ENCODE measurements at regions not wholly inside any gene's neighbourhood (a gene's known extent, or its start where the extent isn't known, plus 50 kb on each side); places are given as distances from the start of the nearest gene placed in this dataset.
"Not testable (repeated sequence)": the region's sequence is repeated elsewhere in the genome, so short reads cannot be mapped to it uniquely, and the experiment has no call there.

DNA sequence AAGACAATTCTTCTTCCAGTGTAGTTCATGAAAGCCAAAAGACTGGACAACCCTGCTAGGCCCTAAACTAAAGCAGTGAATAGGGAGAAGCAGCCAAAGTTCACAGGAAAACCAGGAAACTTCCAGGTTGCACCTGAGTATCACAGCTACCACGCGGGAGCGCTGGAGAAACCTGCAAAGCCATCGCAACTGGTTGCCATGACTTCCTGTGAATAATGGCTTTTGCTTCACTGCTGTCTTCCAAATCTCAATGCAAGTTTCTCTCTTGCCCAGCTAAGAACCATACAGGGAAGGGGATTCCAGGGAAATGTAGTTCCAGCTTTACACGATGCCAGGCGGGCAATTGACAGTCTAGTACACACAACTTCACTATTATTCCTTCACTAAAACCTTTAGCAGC lies 114.1 kb downstream of the GXYLT1 start:
- H3K4me3 ChIP-seq (ENCODE audit: low read depth in 1 of 2, low read length in 1 of 2) = no peak overlapping the region
- TF ChIP-seq, protein P1, sequence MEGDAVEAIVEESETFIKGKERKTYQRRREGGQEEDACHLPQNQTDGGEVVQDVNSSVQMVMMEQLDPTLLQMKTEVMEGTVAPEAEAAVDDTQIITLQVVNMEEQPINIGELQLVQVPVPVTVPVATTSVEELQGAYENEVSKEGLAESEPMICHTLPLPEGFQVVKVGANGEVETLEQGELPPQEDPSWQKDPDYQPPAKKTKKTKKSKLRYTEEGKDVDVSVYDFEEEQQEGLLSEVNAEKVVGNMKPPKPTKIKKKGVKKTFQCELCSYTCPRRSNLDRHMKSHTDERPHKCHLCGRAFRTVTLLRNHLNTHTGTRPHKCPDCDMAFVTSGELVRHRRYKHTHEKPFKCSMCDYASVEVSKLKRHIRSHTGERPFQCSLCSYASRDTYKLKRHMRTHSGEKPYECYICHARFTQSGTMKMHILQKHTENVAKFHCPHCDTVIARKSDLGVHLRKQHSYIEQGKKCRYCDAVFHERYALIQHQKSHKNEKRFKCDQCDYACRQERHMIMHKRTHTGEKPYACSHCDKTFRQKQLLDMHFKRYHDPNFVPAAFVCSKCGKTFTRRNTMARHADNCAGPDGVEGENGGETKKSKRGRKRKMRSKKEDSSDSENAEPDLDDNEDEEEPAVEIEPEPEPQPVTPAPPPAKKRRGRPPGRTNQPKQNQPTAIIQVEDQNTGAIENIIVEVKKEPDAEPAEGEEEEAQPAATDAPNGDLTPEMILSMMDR (IDR thresholded peaks at IDR 0.05) = no peak
- H3K9me3 ChIP-seq = no peaks in the 10 kb centered on the region
- H3K4me1 ChIP-seq (ENCODE audit: control insufficient read depth in 1 of 2, insufficient read depth in 1 of 2, low read depth in 1 of 2, low read length in 1 of 2) = no peaks in the 10 kb centered on the region
- H3K36me3 ChIP-seq = no peaks in the 10 kb centered on the region
- no peaks in the 10 kb centered on the region for H3K27me3 ChIP-seq
- no peak overlapping the region for H3K27ac ChIP-seq

DNA sequence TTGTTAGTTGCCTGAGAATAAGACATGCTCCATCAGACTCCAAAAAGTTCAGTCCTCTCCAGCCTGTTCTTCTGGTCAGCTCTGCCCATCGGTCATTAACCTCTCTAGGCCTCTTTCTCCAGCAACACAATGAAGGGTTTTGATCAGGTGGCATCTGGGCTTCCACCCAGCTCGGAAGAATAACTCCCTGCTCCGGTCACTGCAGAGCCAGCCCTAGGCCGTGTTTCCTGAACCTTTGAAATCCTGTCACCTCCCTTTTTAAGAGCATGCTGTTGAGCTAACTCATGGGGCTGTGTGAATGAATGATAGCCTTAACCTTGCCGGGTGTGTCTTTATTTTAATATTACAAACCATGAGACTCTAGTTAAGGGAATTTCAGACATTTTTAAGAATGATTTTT lies 117.1 kb downstream of the GXYLT1 start:
- H3K4me3 ChIP-seq (ENCODE audit: low read depth in 1 of 2, low read length in 1 of 2) = no peak overlapping the region
- H3K27ac ChIP-seq = no peak overlapping the region
- TF ChIP-seq, protein P1 (IDR thresholded peaks at IDR 0.05) = no peak
- H3K9me3 ChIP-seq = no peaks in the 10 kb centered on the region
- H3K4me1 ChIP-seq (ENCODE audit: control insufficient read depth in 1 of 2, insufficient read depth in 1 of 2, low read depth in 1 of 2, low read length in 1 of 2) = peaks cover 5 to 8% of the 10 kb centered on the region in 2 experiments
- H3K36me3 ChIP-seq = no peaks in the 10 kb centered on the region
- H3K27me3 ChIP-seq = no peaks in the 10 kb centered on the region

DNA sequence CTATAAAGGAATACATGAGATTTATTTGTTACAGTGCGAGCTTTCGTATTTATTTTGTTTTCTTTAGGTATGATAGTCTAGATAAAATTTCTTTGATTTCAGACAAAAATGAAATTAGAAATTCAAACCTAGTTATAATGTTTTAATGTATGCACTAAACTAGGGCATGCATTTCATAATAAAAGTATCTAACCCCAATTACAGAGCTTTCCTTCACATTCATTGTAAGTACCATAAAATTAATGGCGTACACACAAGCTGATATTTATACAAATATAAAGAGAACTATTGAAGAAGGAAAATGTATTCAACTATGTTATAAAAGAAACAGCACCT lies 120.2 kb downstream of the GXYLT1 start:
- TF ChIP-seq, protein P1 (IDR thresholded peaks at IDR 0.05) = no peak
- H3K36me3 ChIP-seq = no peaks in the 10 kb centered on the region
- H3K4me1 ChIP-seq (ENCODE audit: control insufficient read depth in 1 of 2, insufficient read depth in 1 of 2, low read depth in 1 of 2, low read length in 1 of 2) = peaks cover 16 to 22% of the 10 kb centered on the region in 2 experiments
- H3K27me3 ChIP-seq = no peaks in the 10 kb centered on the region
- H3K27ac ChIP-seq = no peak overlapping the region
- H3K9me3 ChIP-seq = no peaks in the 10 kb centered on the region
- H3K4me3 ChIP-seq (ENCODE audit: low read depth in 1 of 2, low read length in 1 of 2) = no peak overlapping the region

DNA sequence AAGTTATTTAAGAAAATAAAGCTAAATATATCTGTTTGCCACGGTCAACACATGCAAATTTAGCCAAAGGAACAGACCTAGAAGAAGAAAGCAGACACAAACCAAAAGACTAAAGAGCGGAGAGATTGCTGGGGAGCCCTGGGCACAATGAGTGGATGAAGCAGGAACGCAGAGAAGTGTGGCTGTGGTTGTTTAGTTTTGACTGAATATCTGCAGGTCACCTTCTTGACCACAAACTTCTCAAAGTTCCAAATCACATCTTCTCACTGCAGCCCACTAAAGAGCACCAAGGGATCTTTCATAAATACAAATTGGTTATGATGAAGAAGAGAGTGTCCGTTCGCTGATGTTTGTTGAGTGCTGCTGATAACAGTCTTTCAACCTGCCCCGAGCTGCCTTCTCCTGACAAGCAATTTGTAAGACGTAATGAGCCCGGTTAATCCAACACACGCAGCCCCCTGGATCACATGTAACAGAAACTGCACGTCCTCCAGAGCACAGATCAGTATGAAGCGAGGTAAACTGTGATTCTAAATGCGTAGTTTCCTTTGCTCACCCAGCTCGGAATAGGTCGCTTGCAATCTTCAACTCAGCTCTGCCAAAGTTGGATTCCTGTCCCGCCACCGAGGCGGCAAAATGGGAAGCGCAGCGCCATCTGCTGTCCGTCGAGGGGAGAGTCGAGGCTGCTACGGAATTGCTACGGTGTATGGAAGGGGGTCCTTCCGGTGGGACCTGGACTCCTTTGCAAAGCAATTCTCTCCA lies 120.8 kb downstream of the GXYLT1 start:
- TF ChIP-seq, protein P1 (IDR thresholded peaks at IDR 0.05) = peak; percentile 74
- H3K4me1 ChIP-seq (ENCODE audit: control insufficient read depth in 1 of 2, insufficient read depth in 1 of 2, low read depth in 1 of 2, low read length in 1 of 2) = peaks cover 16 to 22% of the 10 kb centered on the region in 2 experiments
- no peaks in the 10 kb centered on the region for H3K36me3 ChIP-seq

DNA sequence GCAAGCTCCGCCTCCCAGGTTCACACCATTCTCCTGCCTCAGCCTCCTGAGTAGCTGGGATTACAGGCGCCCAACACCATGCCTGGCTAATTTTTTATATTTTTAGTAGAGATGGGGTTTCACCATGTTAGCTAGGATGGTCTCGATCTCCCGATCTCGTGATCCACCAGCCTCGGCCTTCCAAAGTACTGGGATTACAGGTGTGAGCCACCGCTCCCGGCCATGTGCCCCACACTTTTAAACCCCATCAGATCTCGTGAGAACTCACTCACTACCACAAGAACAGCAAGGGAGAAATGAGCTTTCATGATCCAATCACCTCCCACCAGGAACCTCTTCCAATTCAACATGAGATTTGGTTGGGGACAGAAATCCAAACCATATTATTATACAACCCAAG lies 122.7 kb downstream of the GXYLT1 start:
- not testable (repeated sequence) for H3K27ac ChIP-seq; H3K4me3 ChIP-seq (ENCODE audit: low read depth in 1 of 2, low read length in 1 of 2); H3K9me3 ChIP-seq; H3K36me3 ChIP-seq; H3K27me3 ChIP-seq
- peaks cover 16 to 22% of the 10 kb centered on the region in 2 experiments for H3K4me1 ChIP-seq (ENCODE audit: control insufficient read depth in 1 of 2, insufficient read depth in 1 of 2, low read depth in 1 of 2, low read length in 1 of 2)

More for the DNA sequence above, 120.8 kb downstream of the GXYLT1 start:
- no peaks in the 10 kb centered on the region for H3K9me3 ChIP-seq
- H3K27ac ChIP-seq = no peak overlapping the region
- H3K27me3 ChIP-seq = no peaks in the 10 kb centered on the region
- H3K4me3 ChIP-seq (ENCODE audit: low read depth in 1 of 2, low read length in 1 of 2) = no peak overlapping the region

DNA sequence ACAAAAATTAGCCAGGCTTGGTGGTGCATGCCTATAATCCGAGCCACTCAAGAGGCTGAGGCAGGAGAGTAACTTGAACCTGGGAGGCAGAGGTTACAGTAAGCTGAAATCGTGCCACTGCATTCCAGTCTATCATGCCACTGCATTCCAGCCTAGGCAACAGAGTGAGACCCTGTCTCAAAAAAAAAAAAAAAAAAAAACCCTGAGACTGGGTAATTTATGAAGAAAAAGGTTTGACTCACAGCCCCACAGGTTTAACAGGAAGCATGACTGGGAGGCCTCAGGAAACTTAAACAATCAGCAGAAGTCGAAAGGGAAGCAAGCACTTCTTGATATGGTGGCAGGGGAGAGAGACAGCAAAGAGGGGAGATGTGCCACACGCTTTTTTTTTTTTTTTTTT lies 123.2 kb downstream of the GXYLT1 start:
- Histone ChIP-seq H3K9me3 (no peaks in the 10 kb centered on the region), H3K4me3 (ENCODE audit: low read depth in 1 of 2, low read length in 1 of 2) (no peak overlapping the region), H3K4me1 (ENCODE audit: control insufficient read depth in 1 of 2, insufficient read depth in 1 of 2, low read depth in 1 of 2, low read length in 1 of 2) (peaks cover 16 to 22% of the 10 kb centered on the region in 2 experiments), H3K36me3 (no peaks in the 10 kb centered on the region), H3K27ac (no peak overlapping the region), H3K27me3 (no peaks in the 10 kb centered on the region)
- TF ChIP-seq, protein P1 (IDR thresholded peaks at IDR 0.05) = no peak

All from neutrophil (primary cell).